ENCODE measurements at regions not wholly inside any gene's neighbourhood (a gene's known extent, or its start where the extent isn't known, plus 50 kb on each side); places are given as distances from the start of the nearest gene placed in this dataset.
A peak's percentile ranks its signal among the peaks of the same experiment; 100 is the strongest.

DNA sequence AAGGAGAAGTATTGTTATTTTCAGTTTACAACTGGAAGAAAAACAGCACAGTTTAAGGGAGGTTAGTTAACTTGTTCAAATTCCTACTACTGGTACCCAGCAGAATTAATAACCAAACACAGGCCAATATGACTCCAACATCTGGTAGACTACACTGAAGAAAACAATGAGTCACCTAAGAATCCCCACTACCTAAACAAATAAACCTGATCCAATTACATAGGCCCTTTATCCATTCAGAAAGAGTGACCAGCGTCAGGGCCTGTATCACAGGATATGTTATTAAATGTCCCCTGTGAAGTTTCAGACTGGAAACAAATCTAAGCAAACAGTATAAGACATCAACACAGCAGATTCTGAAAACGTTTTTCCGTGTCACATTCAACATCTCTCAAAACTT, 492.5 kb upstream of the INTU start:
- DNase-seq (ENCODE audit: low read depth, low spot score) = peak; percentile 36

DNA sequence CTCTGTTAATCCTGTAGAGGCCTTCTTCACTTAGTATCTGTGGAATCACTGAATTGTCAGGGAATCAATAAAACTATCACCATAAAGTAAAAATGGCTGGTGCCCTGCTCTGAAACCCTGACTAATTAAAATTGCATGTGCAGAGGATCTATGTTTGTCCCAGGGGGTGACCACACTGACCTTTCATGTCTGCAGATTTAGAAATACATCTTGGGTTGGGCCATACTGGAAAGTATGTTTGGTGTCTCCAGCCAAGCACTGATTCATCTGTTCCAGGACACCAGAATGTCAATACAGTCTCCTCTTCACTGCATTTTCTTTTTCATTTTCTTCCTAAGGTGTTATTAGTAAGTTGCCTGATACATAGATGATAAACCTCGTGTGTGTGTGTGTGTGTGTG, 490.9 kb upstream of the INTU start:
- peak; percentile 8 for DNase-seq (ENCODE audit: low read depth, low spot score)

DNA sequence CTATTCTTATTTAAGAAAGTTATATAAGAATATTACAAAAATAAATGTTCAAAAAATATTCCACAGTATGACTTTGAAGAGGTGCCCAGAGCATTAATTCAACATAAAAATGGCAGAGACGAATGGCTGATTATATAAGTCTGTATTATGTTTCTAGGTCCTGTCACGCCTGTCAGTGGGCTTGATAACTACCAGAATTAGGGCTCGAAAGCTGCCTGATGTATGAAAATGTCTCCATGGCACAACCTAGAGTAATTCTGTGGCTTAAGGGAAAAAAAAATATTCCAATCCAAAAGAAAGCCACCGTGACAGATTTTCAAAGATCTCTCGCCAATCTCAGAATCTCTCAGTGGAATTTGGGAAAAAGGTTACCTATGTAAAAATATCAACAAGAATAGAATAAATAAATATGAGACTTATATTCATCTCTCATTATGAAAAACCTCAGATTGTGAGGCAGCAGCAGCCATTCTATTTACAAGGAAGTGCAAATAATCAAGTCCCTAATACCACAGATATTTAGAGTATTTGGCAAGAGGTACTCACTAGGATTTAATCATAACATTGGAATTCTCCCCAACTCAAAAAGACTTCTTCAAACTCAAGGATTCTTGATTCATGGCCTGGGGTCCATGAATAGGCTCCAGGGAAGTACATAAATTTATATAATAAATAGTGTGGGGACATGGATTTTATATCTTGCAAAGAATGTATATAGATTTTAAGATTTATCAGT, 489.1 kb upstream of the INTU start:
- DNase-seq (ENCODE audit: low read depth, low spot score) = peak; percentile 74

DNA sequence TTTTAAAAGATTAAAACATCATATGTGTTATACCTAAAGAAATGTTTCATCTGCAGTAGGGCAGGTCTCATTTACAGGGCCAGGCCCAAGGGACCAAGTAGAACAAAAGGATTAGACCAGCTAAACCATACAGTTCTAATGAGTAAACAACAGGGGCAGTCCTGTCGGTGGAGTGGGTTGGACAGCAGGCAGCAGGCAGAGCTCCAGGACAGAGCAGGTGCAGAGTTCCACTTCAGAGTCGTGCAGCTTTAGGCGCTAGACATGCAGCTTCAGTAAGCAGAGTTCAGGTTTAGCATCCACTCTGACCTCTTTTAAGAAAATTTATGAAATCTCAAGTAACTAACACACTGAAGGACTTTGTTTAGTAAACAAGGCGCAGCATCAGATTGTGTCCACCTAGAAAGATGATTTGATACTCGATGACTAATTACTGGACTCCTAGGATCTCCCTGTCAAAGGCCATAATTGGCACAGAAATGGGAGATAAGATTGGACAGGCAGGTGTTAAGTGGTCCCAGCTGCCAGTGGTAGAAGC, 487.7 kb upstream of the INTU start:
- DNase-seq (ENCODE audit: low read depth, low spot score) = no peak

DNA sequence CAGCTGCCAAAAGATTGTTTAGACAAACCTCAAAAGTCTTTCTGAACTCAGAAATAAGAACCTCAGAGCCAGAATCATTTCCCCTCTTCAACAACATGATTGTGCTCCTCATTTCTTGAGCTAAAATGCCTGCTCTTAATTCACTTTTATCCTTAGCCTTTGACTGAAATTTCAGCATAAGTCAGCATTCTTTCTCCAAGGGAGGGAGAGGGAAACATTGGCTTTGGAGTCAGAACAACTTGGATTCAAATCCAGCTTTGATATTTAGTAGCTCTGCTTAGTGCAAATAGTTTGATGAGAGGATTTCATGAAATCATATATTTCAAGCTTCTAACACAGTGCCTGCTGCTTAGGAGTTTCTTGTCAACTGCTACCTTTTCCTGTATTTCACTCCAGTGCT, 484.6 kb upstream of the INTU start:
- no peak for DNase-seq (ENCODE audit: low read depth, low spot score)

DNA sequence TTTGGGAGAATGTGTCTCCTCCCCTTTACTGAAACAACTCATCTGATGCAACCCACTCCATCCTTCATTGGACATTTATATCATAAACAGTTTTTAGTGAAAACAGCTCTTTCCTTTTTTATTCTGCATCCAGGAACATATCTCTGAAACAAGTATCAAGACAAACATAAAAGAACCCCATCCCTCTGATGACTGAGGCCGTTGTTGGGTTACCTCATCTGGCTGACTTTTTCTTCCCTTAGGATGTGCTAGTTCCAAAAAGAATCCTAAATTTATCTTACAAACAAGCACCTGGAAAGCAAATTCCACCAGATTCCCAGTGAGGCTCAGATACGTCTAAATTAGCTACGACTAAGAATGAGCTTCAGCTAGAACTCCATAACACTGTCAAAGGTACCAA, 483.7 kb upstream of the INTU start:
- DNase-seq (ENCODE audit: low read depth, low spot score) = no peak

DNA sequence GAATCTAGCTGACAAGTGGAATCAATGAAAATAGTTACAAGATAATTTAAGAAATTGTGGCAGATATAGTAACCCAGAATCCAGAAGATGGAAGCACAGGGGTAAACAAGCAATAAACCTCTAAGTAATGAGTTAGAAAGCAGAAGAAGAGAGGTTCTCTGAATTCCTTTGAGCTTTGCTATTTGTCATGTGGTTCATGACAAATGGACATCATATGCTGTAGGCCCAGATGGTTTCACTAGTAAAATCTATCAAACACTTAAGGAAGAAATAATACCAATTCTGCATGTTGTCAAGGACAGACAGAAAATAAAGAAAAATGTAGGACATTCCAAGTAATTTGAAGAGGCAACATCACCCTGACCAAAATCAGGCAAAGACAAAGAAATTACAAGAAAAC, 480.8 kb upstream of the INTU start:
- DNase-seq (ENCODE audit: low read depth, low spot score) = no peak

DNA sequence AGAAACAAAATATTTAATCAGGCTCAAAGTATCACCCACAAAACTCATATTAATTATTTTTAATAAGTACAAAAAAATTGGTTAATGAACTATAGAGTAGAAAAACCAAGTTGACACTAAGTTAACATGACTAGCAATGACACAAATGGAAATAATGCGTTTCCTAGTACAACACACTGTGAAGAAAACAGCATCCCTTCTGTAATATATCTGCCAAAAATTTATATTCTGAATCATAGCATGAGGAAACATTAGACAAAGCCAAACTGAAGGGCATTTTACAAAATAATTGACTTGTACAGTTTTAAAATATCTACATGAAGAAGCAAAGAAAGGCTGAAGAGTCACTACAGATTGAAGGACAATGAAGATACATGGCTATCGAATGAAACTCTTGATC, 477.6 kb upstream of the INTU start:
- DNase-seq (ENCODE audit: low read depth, low spot score) = no peak

DNA sequence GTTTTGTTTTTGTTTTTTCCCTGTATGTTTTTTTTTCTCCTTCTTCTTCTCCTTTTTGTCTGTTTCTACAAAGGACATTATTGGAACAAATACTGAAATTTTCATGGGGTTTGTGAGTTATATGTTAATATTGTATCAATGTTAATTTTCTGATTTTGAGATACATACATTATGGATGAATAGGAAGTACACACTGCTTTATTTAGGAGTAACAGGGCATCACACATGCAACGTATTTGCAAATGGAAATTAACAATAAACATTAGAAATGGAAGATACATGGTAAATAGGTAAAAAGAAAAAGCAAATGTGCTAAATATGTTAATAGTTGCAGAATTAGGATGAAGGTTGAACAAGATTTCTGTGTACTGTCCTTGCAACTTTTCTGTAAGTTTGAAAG, 477.2 kb upstream of the INTU start:
- no peak for DNase-seq (ENCODE audit: low read depth, low spot score)

DNA sequence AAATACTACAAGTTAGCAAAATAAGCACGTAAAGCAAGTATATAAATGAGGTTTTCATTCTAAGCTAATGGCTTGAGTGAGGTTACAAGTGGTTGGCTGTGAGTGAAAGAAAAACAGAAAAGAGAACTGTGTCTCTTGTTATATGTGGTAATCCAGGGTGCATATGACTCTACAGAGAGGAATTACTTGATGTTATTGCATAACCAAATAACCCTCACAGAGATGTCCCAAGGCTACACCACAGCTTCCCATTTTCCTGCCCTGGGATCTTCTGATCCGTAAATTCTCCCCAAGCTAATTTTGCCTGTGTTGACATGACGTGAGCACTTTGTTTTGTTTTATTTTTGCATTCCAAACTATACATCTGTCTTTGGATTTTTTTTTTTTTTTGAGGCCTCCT, 470.0 kb upstream of the INTU start:
- peak; percentile 40 for DNase-seq (ENCODE audit: low read depth, low spot score)

DNA sequence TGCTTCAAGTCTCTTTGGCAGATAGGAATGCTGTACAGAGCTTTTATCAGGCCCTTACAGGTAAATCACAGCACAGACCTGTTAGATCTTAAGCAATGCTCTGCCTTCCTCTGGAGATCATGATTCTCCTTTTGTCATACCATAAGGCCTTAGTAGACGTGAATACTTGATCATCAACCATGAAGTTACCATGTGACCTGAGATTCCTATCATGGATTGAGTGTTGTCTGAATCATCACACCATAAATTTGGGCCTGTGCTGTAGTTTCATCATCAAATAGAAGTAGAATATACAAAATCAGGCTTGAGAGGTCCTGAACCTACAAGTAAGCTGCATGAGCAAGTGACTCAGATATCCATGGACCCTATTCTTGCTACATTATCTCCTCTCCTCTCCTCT, 466.8 kb upstream of the INTU start:
- no peak for DNase-seq (ENCODE audit: low read depth, low spot score)

DNA sequence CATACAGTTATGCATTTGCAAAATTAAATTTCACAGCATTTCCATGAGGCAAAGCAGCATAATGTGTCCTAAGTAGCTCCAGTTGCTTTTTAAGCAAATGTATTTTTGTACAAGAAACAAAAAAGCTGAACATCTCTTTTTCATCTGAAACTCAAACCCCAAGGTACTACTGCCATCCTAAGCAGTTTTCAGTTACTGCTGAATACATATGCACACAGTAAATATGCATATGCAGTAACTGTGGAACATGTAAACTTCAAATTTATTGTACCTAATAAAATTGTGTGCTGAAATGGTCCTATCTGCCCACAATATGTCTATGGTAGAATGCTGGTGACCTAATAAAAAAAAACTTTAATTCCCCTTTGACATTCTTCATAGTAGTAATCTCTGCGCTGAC, 458.6 kb upstream of the INTU start:
- DNase-seq (ENCODE audit: low read depth, low spot score) = no peak

DNA sequence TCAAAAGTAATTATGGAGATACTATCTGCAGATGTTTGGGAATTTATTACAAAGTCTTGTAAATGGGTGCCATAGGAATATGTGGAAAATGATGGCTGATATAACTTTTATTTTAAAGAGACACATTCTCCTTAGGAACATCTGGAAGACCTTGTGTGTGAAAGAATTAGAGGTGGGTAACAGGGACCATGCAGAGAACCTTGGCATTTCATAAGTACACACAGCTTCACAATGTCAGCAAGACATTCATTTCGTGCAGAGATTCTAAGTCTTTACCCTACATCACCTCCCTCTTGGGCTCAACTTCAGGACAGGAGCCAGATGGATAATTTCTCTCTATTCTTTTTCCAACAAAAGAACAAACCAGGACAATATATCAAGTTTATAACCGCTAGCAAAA, 458.1 kb upstream of the INTU start:
- no peak for DNase-seq (ENCODE audit: low read depth, low spot score)

DNA sequence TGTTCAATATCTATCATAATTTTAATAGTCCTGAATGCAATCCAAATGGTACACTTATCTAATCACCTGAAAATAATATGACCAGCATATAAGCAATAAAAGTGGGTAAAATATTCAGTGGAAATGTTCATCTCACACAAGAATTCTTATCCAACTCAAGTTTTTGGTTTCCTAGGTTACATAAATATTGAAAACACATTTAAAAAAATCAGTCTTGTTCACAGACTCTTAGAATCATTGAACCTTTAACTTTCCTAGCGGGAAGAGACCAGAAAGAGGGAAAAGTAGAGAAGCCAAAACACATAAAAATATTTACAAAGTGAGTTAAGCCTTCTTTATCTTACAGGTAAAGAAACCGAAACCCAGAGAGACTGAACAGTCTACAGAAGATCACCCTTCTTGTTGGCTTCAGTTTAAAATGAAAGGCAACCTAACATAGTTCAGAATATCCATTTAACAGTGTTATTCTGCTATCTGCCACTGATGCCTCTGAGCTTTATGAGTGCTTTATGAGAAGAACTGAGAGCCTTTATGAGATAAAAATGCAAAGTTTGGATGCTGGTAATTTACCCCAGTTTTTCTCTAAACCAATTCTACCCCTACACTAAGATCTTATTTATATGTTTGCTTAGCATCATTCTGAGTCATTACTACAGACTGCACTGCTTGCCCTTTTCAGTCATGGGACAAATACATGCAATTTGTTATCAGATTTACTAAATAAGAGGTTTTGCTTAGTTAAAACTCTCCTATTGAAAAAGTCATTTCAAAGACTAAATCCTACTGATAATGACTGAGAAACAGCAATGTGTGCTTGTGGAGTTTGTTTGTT, 453.3 kb upstream of the INTU start:
- no peak for DNase-seq (ENCODE audit: low read depth, low spot score)

DNA sequence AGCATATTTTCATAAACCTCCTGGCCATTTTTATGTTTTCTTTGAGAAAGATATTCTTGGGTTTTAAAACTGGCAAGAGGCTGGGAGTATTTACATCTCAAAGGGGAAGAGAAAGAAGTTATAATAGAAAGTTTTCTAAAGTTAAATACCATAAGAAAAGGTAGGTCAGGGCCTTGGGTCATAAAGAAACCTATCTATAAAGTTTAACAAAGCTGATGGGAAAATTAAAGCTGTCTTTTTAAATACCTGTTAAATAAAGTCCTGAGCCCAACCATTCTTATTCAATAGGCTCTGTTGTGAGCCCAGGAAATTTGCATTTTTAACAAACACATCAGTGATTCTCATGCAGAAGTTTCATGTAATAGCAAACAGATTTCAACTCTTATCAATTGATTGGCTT, 451.8 kb upstream of the INTU start:
- no peak for DNase-seq (ENCODE audit: low read depth, low spot score)

DNA sequence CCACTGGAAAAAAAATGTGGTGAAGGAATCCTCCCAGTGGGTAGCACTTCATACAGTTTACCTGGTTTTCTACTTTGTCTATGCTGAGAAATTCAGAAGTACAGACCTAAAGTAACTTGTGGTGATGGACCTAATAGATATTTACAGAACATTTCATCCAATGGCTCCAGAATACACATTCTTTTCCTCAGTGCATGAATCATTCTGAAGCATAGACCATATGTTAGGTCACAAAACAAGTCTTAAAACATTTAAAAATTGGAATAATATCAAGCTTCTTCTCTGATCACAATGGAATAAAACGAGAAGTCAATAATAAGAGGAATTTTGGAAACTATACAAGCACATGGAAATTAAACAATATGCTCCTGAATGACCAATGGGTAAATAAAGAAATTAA, 450.1 kb upstream of the INTU start:
- DNase-seq (ENCODE audit: low read depth, low spot score) = no peak

DNA sequence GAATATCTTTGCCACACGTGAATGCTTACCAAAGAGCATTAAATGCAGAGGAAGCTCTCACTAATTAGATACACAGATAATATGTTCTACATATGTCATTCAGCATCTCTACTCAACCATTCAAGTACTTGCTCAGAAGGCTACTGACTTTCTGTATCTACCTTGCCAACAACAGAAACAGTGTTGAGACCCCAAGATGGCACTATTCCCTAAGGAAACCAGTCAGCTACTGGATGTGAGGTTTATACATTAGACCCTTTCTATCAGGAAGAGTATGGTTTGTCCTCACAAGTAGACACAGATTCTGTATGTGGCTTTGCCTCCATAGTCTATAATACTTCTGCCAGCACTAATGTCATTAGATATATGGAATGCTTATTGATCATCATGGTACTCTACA, 443.9 kb upstream of the INTU start:
- peak; percentile 24 for DNase-seq (ENCODE audit: low read depth, low spot score)

DNA sequence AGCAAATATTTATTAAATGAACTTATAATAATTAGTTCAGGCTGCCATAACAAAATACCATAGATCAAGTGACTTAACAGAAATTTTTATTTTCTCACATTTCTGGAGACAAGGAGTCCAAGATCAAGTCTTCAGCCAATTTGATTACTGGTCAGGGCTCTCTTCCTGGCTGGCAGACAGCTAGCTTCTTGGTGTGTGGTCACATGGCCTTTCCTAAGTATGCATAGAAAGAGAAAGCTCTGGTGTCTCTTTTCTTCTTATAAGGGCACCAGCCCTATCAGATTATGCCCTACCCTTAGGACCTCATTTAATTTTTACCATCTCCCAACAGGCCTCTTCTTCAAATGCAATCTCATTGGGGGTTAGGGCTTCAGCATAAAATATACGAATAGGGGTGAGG, 438.5 kb upstream of the INTU start:
- DNase-seq (ENCODE audit: low read depth, low spot score) = no peak

DNA sequence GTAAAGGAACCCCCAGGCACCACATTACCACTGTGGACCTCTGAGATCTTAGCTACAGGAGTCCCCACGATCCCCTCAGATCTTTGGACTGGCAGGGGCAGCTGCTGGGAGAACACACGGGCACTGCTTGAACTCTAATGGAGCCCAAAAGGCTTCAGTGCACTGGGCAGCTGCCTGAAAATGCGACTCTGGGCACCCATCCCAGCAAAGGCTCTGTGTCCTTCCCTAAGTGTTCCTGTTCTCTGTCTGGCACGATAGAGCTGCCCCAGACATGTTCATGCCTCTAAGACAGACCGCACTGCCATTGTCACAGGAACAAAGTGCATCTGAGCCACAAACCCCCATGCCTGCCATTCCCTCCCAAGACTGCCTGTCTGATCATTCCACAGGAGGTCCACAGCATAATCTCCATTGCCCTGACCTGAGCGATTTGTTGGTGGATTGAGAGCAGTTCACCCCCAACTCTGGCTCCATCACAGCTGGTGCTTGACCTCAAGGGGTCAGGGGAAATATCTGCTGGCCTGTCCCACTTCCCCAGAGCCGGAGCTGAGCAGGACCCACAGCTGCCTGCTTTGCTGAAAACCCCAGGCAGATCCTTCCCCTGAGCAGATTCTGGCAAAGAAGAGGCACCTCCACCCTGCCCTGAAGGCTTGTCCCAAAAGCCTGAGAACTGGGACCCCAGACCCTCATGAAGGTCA, 436.0 kb upstream of the INTU start:
- DNase-seq (ENCODE audit: low read depth, low spot score) = no peak

DNA sequence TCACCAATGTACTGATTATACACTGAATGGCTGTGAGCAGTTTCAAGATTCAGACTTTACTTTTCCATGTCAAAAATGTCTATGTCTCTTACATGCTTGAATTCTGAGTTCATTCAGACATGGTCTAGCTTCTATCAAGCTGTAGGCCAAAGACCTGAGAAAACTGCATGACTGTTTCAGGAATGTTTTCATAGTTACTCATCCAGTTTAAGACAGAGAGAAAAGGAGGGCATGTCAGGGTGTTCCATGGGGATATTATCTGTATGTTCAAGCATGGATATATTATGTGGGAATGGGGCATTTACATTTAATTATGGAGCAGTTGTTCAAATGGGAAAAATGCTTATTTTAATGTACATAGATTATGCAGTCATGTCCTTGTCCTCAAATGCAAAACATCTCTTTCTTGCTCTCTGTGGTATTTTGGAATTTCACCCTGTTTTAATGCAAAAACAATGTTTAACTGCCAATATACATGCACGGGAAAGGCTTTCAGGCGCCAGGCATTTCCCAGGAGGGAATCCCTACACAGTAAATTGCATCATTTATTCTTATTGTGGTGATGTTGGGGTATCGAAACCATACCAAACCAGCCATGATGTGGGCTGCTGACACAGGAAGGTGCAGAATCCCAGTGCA, 429.1 kb upstream of the INTU start:
- peak; percentile 68 for DNase-seq (ENCODE audit: low read depth, low spot score)

DNA sequence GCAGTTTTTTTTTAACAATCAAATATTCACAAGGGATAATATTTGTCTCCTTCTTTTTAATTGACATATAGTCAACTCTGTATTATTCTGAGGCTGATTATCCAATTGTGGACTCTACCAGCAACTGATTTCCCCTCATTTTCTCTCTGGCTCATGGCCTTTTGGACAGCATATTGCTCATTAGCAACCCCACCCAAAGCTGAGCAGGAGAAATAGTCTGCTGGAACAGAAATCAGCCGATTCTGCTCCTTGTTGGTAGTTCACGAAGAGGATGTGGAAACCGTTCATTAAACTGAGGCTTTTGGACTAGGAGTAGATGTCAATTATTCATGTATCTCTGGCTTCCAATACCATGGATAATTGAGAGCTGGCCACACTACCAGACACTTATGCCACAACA, 428.4 kb upstream of the INTU start:
- no peak for DNase-seq (ENCODE audit: low read depth, low spot score)

DNA sequence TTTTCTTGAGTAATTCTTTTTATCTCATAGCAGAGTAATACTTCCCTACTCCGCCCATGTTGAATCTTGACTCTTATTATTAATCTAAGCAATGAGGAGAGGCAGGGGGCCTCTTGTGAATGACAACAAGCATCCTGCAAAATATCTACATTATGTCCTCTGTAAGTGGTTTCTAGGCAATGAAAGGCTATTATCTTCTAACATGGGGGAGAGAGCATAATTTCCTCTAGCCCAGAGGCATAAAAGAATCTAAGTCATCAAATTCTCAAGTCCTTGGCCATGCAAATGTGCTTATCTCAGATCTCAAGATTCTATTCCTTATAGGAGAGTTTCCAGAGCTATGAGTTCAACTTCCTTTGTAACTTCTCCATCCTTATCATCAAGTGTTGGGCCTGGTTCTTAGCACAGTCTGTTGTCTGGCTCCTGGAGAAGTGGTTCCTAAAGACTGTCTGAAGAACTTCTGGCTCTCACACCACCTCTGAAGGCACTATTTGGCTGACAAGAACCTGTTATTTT, 423.1 kb upstream of the INTU start:
- DNase-seq (ENCODE audit: low read depth, low spot score) = no peak
